H1 (cell line): ENCODE measurements at regions not wholly inside any gene's neighbourhood (a gene's known extent, or its start where the extent isn't known, plus 50 kb on each side); places are given as distances from the start of the nearest gene placed in this dataset.

Source experiments
- FOSL1 ChIP-seq: IDR thresholded peaks from 2 replicates; pipeline ENCODE4 v1.6.1; 2011; ENCODE audit warnings: mild to moderate bottlenecking, low read depth, low read length, moderate library complexity; ENCODE audit not compliant: insufficient read depth
- SRF ChIP-seq: IDR thresholded peaks from 2 replicates; pipeline ENCODE4 v1.6.1; 2011; ENCODE audit warnings: mild to moderate bottlenecking, low read depth, low read length, moderate library complexity

- no peak for TF ChIP-seq FOSL1
- TF ChIP-seq SRF = no peak
- TF ChIP-seq, all 59 proteins: peak for 0
Measured at GRCh38 chr7:36003343-36003742, 149.7 kb upstream of the EEPD1 start (continued).
